ENCODE measurements at regions not wholly inside any gene's neighbourhood (a gene's known extent, or its start where the extent isn't known, plus 50 kb on each side); places are given as distances from the start of the nearest gene placed in this dataset.

- DNase-seq (ENCODE audit: low read depth, low spot score): no peak
- BruUV-seq (replicated peaks): no TSS peak
- H3K9me3 ChIP-seq (ENCODE audit: control insufficient read depth, insufficient read depth, low read depth, low read length): no peaks in the 10 kb centered on the region
- H3K27me3 ChIP-seq (ENCODE audit: control insufficient read depth, insufficient read depth, low read length): no peaks in the 10 kb centered on the region
- no peaks in the 10 kb centered on the region for H3K4me1 ChIP-seq (ENCODE audit: control insufficient read depth, insufficient read depth, low read length)
- intact Hi-C loops (cut with micrococcal nuclease; ENCODE audit: unreplicated experiment): no loop called here
- ATAC-seq: no peak
- TF ChIP-seq, protein P1, sequence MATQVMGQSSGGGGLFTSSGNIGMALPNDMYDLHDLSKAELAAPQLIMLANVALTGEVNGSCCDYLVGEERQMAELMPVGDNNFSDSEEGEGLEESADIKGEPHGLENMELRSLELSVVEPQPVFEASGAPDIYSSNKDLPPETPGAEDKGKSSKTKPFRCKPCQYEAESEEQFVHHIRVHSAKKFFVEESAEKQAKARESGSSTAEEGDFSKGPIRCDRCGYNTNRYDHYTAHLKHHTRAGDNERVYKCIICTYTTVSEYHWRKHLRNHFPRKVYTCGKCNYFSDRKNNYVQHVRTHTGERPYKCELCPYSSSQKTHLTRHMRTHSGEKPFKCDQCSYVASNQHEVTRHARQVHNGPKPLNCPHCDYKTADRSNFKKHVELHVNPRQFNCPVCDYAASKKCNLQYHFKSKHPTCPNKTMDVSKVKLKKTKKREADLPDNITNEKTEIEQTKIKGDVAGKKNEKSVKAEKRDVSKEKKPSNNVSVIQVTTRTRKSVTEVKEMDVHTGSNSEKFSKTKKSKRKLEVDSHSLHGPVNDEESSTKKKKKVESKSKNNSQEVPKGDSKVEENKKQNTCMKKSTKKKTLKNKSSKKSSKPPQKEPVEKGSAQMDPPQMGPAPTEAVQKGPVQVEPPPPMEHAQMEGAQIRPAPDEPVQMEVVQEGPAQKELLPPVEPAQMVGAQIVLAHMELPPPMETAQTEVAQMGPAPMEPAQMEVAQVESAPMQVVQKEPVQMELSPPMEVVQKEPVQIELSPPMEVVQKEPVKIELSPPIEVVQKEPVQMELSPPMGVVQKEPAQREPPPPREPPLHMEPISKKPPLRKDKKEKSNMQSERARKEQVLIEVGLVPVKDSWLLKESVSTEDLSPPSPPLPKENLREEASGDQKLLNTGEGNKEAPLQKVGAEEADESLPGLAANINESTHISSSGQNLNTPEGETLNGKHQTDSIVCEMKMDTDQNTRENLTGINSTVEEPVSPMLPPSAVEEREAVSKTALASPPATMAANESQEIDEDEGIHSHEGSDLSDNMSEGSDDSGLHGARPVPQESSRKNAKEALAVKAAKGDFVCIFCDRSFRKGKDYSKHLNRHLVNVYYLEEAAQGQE (IDR thresholded peaks at IDR 0.05; ENCODE audit: insufficient read depth in 1 of 2, low read depth in 2 of 2, low read length in 1 of 2): no peak
- TF ChIP-seq POLR2AphosphoS5 (IDR thresholded peaks at IDR 0.05; ENCODE audit: low read depth, low read length): no peak
- TF ChIP-seq, protein P2, sequence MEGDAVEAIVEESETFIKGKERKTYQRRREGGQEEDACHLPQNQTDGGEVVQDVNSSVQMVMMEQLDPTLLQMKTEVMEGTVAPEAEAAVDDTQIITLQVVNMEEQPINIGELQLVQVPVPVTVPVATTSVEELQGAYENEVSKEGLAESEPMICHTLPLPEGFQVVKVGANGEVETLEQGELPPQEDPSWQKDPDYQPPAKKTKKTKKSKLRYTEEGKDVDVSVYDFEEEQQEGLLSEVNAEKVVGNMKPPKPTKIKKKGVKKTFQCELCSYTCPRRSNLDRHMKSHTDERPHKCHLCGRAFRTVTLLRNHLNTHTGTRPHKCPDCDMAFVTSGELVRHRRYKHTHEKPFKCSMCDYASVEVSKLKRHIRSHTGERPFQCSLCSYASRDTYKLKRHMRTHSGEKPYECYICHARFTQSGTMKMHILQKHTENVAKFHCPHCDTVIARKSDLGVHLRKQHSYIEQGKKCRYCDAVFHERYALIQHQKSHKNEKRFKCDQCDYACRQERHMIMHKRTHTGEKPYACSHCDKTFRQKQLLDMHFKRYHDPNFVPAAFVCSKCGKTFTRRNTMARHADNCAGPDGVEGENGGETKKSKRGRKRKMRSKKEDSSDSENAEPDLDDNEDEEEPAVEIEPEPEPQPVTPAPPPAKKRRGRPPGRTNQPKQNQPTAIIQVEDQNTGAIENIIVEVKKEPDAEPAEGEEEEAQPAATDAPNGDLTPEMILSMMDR (IDR thresholded peaks at IDR 0.05): no peak
- no peak for TF ChIP-seq TCF7L2 (IDR thresholded peaks at IDR 0.05; ENCODE audit: low read depth, low read length)
- no peak for TF ChIP-seq SIN3A (IDR thresholded peaks at IDR 0.05; ENCODE audit: borderline replicate concordance, insufficient read depth, low read depth, low read length)
- ChIA-PET POLR2A (interaction anchor here (0.7 kb wide), 1 partner anchor 19 kb away, joined by 5 read pairs; no protein-coding TSS in a partner anchor), CTCF (no interaction called here)
- no peaks in the 10 kb centered on the region for H3K36me3 ChIP-seq (ENCODE audit: control insufficient read depth, insufficient read depth, low read length)
- in situ Hi-C loops (cut with HindIII; ENCODE audit: low pct_unique_long_range_greater_than_20kb, low sequenced_read_pairs): no loop called here
- no peak overlapping the region for H3K4me3 ChIP-seq (ENCODE audit: low read depth in 2 of 2, low read length in 2 of 2)
- no peak overlapping the region for H3K27ac ChIP-seq (ENCODE audit: low read length)
Observed at GRCh38 chr18:68564961-68565360, 149.9 kb downstream of the TMX3 start.

DNA sequence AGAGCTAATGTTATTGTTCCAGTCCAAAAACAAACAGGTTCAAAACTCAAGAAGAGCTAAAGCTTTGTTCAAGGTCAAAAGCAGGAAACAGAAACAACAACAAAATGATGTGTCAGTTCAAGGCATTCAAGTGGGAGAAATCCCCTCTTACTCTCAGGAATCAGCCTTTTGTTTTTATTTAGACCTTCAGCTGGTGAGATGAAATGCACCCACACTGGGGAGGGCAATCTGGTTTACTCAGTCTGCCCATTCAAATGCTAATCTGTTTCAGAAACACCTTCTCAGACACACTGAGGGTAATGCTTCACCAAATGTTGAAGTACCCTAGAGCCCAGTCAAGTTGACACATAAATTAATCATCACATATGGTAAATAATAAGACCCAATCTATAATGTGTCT, 150.6 kb downstream of the TMX3 start:
- no peaks in the 10 kb centered on the region for H3K4me1 ChIP-seq (ENCODE audit: control insufficient read depth, insufficient read depth, low read length)
- ChIA-PET POLR2A (no interaction called here), CTCF (no interaction called here)
- no peak overlapping the region for H3K27ac ChIP-seq (ENCODE audit: low read length)
- no peaks in the 10 kb centered on the region for H3K27me3 ChIP-seq (ENCODE audit: control insufficient read depth, insufficient read depth, low read length)
- no TSS peak for BruUV-seq (replicated peaks)
- in situ Hi-C loops (cut with HindIII; ENCODE audit: low pct_unique_long_range_greater_than_20kb, low sequenced_read_pairs): no loop called here
- no peak for ATAC-seq
- no peak for DNase-seq (ENCODE audit: low read depth, low spot score)
- no peaks in the 10 kb centered on the region for H3K36me3 ChIP-seq (ENCODE audit: control insufficient read depth, insufficient read depth, low read length)
- intact Hi-C loops (cut with micrococcal nuclease; ENCODE audit: unreplicated experiment): no loop called here
- no peaks in the 10 kb centered on the region for H3K9me3 ChIP-seq (ENCODE audit: control insufficient read depth, insufficient read depth, low read depth, low read length)
- TF ChIP-seq TCF7L2 (IDR thresholded peaks at IDR 0.05; ENCODE audit: low read depth, low read length): no peak
- TF ChIP-seq, protein P2 (IDR thresholded peaks at IDR 0.05): no peak
- no peak overlapping the region for H3K4me3 ChIP-seq (ENCODE audit: low read depth in 2 of 2, low read length in 2 of 2)

- ATAC-seq (no peak), DNase-seq (ENCODE audit: low read depth, low spot score) (no peak)
- POLR2A ChIA-PET: no interaction called here
Observed at GRCh38 chr18:68560128-68560527, 154.8 kb downstream of the TMX3 start.

More at GRCh38 chr18:68560128-68560527, 154.8 kb downstream of the TMX3 start:
- TF ChIP-seq POLR2AphosphoS5 (IDR thresholded peaks at IDR 0.05; ENCODE audit: low read depth, low read length): no peak
- no peak for TF ChIP-seq SIN3A (IDR thresholded peaks at IDR 0.05; ENCODE audit: borderline replicate concordance, insufficient read depth, low read depth, low read length)
- in situ Hi-C loops (cut with HindIII; ENCODE audit: low pct_unique_long_range_greater_than_20kb, low sequenced_read_pairs): no loop called here
- Histone ChIP-seq H3K4me3 (ENCODE audit: low read depth in 2 of 2, low read length in 2 of 2) (no peak overlapping the region), H3K9me3 (ENCODE audit: control insufficient read depth, insufficient read depth, low read depth, low read length) (no peaks in the 10 kb centered on the region), H3K27me3 (ENCODE audit: control insufficient read depth, insufficient read depth, low read length) (no peaks in the 10 kb centered on the region), H3K36me3 (ENCODE audit: control insufficient read depth, insufficient read depth, low read length) (no peaks in the 10 kb centered on the region), H3K27ac (ENCODE audit: low read length) (no peak overlapping the region), H3K4me1 (ENCODE audit: control insufficient read depth, insufficient read depth, low read length) (no peaks in the 10 kb centered on the region)
- no TSS peak for BruUV-seq (replicated peaks)
- CTCF ChIA-PET: no interaction called here
- intact Hi-C loops (cut with micrococcal nuclease; ENCODE audit: unreplicated experiment): no loop called here
